Dermis microvascular lymphatic vessel endothelial cell (primary cell): ENCODE measurements at regions not wholly inside any gene's neighbourhood (a gene's known extent, or its start where the extent isn't known, plus 50 kb on each side); places are given as distances from the start of the nearest gene placed in this dataset.
"Not testable (repeated sequence)": the region's sequence is repeated elsewhere in the genome, so short reads cannot be mapped to it uniquely, and the experiment has no call there.

Experiments
- DNase-seq, 2 donors: peaks; one replicate each; pipeline versions ENCODE4 v3.0.0 to v3.0.0-alpha.2; 2010; ENCODE audit warnings: low read depth in 2 of 2

DNA sequence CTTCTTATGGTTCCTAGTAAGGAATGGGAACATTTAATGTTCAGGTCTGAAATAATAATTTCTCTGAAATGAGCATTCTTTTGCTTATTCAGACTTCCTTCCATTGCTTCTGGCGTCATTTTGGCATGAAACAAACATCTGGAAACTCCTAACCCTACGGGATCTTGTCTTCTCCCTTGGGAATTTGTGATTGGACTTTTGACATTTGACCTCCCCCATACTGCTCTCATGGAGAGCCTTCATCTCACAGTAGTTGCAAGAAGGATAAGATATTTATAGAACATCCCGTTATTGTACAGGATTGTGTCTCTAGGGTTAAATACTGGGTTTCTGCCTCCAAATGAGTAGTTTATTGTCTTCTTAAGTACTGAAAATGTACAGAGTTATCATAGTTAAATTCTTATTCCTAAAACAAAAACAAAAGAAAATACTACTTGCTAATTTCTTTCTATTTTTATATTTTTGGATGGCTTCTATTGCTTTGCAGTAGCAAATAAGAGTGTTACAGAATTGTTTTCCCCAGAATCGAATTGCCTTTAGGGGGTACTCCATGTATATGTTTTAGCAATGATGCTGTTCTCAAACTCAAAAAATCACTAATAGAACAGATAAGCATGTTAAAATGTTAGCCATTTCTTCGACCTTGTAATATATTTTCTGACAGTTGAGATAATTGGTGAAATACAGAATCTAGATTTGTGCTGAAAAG, 366.8 kb downstream of the DLEU7 start:
- no peak for DNase-seq

DNA sequence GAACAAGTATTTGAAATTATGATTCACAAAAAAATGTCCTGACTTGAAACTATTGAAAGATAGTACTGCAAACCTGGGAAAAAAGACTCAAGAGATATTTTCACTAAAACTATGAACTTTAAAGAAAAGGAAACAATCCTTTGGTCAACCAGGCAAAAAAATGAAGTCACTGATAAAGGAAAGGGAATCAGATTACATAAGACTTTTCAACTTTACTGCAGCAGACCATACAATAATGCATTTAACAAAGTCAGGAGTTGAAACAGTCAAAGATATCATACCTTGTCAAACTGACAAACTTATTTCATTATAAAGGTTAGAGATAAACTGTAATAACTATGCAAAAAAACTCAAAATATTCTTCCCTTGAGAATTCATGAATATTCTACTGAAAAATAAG, 361.6 kb downstream of the DLEU7 start:
- DNase-seq, result no peak

DNA sequence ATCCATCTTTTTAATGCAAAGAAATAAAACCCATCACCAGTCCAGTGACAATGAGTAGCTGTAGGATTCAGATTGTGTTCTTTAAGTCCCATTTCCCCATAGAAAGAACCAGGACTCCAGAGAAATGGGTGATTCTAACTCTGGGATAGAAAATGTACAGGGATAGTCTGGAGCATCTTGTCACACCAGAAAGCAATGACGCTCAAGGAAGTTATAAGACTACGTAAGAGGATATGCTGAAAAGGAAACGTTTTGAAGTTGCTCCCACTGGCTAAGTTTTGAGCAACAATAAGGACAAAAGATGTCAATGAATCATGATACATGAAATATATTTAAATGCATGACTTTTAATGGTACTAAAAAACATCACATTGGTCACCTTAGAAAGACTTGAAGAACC, 360.1 kb downstream of the DLEU7 start:
- DNase-seq, result no peak

DNA sequence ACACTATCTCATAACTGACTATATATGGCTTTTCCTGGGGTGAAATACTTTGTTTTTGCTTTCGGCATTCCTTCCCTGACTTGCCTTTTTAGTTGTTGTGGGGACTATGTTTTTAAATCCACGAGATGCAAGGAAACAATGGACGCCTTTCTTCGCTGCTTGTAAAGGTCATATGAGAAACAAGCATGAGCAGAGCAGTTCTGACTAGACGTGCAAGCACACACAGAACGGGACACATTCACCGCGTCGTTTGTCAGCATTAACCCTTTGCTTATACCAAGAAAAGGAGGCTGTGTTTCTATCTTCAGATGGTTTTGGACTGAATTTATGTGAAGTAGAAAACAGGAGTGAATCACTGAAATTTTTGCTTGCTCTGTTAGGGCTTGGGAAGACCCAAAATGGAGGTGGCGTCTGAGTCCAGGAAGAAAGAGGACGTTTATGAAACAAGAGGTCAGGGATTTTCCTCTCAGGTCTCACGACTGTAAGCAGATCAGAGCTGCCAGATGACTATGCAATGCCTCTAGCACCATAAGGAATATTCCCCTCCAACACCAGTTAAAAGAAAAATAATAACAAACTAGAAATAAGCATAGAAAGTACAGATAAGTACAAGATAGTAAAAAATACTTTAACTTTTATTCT, 358.9 kb downstream of the DLEU7 start:
- no peak for DNase-seq

DNA sequence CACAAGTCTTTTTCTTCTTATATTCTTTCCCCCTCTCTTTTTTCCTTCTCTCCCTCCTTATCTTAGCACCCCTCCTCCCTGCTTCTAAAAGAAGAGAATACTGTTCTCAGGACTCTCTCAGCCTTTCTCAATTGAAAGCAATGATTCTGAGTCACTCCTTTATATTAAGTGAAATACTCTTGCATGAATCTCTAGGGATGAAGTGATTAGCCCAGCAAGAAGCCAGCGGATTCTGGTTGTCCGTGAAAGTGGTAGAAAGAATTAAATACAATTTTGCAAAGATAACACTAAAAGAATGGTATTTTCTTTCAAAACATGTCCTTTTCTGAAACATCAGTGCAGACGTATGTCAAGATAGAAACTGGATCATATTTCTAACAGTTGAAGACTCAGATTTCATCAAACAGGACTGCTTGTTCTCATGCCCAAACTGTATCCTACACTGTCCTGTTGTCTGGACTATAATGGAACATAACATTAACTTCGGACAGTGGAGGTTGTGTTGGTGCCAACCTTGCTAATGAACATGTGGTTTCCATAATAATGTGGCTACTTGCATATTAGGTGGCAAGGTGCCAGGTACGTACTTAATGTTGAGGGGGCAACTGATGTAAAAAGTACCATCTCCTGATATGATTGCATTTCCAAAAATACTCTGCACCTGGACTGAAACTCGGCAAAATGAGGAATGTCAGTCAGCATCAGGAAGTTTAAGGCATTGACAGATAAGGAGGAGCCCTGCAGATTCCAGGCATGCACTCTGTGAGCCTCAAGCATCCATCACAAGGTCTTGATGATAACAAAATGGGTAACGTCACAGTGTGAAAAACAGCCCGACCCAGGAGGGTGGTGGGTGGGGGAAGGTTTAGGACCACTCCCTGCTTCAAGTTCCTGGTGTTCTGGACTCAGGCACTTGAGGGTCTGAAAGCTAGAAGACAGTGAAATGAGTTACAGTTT, 357.2 kb downstream of the DLEU7 start:
- no peak for DNase-seq

DNA sequence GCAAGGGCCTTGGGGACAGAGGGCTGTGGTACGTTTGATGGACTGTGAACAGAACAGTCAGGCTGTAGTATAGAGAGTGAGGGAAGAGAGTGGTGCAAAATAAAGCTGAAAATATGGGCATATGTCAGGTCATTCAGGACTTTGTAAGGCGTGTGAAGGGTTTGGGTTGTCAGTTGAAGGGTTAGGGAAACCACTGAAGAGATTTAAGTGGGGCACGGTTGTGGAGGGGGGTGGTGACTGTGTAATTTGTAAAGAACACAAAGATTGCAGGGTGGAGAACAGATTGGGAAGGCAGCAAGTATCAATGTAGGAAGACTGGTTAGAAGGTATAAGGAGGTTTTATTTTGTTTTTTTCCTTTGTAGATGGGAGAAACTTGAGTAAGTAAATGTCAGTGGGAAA, 349.8 kb downstream of the DLEU7 start:
- DNase-seq, result no peak

DNA sequence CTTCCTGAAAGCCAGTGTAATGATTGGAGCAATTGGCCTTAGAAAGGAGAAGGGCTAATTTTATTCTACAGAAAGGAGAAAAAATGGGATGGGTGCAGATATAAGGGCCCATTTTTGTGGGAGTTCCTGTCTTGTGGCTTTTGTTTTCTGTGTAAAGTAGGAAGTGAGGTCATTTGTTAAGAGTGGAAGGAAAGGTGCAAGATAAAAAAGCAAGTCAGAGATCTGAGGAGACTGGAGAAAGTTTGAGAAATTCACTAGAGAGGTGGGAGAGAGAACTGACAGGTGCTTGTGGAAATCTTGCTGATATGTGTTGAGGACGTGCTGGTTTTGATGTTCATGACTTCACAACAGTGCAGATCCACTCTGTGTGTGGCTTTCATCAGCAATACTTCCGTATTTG, 349.4 kb downstream of the DLEU7 start:
- no peak for DNase-seq

DNA sequence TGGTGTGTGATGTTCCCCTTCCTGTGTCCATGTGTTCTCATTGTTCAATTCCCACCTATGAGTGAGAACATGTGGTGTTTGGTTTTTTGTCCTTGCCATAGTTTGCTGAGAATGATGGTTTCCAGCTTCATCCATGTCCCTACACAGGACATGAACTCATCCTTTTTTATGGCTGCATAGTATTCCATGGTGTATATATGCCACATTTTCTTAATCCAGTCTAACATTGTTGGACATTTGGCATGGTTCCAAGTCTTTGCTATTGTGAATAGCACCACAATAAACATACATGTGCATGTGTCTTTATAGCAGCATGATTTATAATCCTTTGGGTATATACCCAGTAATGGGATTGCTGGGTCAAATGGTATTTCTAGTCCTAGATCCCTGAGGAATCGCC, 340.3 kb downstream of the DLEU7 start:
- not testable (repeated sequence) for DNase-seq

DNA sequence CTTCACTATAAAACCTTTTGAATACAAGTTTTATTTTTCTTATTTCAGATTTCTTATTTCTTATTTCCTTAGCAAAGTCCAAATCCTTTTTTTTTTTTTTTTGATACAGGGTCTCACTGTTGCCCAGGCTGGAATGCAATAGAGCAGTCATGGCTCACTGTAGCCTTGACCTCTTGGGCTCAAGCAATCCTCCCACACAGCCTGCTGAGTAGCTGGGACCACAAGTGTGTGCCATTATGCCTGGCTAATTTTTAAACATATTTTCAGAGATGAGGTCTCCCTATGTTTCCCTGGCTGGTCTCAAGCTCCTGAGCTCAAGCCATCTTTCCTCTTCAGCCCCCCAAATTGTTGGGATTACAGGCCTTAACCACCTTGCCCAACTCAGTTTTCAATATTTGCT, 334.3 kb downstream of the DLEU7 start:
- no peak for DNase-seq

DNA sequence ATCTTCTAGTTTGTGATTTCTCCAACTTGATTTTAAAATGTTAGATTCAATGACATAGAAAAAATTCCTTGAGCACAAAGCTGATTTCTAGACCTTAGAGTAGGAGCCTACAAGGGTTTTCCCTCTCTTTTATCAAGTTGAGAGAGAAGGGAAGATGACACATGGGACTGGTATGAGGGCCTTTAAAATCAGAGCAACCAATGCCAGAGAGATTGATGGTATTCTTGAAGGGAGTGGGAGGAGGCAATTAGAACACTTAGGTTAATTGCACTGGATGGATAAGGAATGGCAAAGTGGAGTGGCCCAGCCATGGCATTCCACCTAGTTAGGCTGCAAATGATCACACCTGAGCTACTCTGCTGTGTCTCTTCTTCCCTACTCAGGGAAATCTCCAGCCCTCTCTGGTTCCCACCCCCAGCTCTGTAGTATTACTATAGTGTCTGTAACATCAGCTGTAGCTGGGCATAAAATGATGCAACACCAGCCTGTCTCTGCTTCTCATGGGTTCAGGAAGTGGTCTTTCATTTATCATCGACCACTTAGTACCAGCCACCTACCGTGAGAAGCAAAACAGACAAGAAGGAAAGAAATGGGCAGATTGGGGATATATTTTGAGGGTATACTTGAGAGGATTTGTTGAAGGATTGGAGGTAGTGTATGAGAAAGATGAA, 333.6 kb downstream of the DLEU7 start:
- no peak for DNase-seq

DNA sequence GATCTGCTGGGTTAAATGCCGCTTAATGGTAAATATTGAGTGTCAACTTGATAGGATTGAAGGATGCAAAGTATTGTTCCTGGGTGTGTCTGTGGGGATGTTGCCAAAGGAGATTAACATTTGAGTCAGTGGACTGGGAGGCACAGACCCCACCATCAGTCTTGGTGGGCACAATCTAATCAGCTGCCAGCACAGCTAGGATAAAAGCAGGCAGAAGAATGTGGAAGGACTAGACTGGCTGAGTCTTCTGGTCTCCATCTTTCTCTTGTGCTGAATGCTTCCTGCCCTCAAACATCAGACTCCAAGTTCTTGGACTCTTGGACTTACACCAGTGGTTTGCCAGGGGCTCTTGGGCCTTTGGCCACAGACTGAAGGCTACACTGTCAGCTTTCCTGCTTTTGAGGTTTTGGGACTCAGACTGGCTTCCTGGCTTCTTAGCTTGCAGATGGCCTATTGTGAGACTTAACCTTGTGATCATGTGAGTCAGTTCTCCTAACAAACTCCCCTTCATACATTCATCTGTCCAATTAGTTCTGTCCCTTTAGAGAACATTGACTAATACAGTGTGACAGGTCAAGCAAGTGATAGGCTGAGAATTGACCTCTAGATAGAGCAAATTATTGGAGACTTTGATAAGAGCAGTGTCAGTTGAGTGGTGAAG, 332.5 kb downstream of the DLEU7 start:
- peak in 1 of 2 donors; percentile 16 for DNase-seq

DNA sequence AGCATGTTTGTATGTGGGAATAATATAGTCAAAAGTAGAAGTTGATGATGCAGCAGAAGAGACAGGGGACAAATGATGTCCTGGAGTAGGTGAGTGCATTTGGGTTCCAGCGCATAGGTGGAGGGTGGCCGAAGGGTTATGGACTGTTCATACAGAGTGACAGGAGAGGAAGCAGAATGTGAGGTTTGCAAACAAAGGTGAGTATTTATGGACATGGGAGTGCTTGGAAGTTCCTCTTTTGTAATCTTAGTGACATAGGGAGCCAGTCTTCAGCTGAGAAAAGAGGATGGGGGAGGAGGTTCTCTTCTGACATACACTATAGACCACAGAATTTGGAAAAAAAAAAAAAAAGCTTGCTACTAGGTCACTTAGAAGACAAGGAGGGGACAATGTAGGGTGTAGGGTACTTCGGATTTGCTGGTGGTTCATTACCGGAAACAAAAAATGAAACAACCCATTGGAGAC, 331.6 kb downstream of the DLEU7 start:
- DNase-seq, result no peak

DNA sequence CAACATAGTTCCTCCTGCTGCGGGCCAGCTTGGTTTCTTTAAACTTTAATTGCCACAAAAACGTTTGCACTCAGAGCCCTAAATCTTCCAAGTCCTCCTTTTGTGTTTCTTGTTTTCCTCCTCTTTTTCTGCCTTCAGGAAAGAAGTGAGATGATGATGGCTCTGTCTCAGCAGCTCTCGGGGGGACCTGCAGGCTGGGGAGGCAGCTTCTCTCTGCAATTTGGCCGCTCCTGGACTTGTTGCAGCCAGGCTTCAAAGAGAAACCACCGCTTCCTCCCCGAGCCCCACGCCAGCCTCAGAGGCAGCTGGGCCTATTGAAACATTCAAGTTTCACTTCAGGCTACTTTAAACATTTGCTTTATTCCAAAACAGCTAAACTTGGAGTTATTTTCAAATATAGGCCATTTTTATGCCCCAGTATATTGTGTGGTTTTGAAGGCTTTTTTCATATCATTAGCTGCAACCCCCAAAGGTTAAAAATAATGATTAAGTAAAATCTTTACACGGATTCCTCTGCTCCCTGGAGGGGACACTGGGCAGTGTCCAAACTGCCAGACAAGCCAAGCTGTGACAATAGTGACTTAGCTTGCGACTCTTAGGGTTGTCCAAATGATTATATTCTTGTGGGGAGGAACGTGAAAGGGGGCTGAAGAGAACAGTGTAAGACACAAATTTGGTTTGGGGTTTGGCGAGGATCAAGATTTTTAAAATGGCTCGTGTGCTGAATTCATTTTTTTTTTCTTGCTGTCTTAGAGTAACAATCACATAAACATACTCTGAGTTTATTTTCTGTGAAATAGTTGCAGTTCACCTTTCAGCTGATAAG, 330.8 kb downstream of the DLEU7 start:
- peak in 1 of 2 donors; percentile 50 for DNase-seq

DNA sequence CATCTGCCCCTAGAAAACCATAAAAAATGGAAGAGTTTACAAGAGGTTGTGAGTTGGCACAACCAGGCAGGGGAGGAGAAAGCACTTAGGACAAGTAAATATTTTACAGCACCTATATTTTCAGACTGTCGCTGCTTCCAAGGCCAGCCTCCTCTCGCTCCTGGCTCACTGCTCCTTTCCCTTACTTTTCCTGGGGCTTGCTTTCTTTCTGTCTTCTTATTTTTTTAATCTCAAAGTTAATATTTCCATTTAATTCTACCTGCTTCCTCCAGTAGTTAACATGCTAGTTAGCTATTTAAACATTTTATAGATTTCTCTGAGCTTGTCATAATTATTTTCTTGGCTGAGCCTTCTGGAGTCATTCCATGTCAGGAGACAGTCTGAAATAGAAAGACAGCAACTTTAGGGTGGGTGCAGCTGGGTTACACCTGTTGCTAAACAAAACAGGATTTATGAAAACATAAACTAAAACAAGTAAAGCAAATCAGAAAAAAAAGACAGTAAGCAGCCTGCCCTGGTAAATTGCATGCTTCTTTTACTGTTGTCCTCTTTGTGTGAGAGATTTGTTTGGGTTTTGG, 330.1 kb downstream of the DLEU7 start:
- no peak for DNase-seq

DNA sequence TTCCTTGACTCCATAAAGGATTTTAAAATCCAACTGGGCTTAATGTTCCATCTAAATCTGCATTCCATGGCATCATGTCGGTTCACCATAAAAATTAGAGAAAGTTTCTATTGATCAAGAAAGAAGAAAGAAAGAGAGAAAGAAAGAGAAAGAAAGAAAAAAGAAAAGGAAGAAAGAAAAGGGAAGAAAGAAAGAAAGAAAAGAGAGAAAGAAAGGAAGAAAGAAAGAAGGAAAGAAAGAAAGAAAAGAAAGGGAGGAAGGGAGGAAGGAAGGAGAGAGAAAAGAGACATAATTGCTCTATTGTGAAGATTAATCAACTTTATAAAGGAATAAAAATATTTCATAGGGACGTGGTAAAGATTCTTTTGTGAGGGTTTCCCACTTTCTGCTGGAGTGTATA, 329.2 kb downstream of the DLEU7 start:
- DNase-seq, result no peak

DNA sequence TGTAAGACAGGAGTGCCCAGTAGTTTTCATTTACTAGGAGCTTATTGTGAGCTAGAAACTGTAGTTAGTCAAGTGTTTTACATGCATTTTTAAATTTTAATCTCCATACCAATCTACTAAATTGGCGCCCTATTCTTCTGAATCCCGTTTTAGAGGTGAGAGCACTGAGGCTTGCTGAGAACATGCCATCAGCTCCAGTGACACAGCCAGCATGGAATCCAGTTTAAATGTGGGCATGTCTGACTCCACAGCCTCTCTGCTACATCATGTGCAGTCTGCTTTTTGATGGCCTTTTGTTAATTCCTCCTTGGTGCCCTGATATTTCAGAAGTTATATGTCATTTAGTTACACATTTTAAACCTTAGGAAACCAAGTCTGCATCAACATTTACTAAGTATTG, 325.4 kb downstream of the DLEU7 start:
- DNase-seq, result no peak

DNA sequence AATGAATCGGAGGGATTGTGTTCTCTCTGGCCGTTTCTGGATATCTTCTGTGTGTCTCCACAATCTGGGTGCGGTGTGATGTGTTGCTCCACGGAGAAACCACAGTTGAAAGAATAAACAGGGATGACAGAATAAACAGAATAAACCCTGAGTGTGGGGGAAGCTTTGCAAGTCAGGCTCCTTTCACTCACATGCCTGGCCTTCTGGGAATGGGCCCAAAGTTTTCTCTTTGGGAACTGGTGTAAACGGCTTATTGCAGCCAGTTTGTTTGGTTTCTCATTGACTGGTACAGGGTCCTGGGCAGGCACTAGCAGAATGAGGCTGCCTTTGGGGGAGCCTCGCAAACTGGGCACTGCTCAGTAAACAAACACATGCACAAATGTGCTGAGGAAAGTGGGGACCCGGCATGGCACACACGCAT, 324.7 kb downstream of the DLEU7 start:
- DNase-seq, result no peak

DNA sequence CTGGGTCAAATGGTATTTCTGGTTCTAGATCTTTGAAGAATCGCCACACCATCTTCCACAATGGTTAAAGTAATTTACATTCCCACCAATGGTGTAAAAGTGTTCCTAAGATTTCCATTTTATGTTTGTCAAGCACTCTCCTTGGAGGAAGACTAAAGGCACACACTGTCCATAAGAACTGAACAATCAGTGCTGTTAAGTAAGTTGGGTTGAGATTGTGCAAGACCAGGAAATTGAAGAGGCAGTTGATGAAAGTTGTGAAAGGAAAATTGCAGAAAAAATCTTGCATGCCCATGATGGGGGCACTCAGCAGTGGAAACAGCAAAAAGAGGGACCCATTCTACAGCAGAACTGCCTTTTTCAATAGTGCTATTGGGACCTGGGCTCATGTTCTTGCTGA, 323.6 kb downstream of the DLEU7 start:
- DNase-seq, result no peak

DNA sequence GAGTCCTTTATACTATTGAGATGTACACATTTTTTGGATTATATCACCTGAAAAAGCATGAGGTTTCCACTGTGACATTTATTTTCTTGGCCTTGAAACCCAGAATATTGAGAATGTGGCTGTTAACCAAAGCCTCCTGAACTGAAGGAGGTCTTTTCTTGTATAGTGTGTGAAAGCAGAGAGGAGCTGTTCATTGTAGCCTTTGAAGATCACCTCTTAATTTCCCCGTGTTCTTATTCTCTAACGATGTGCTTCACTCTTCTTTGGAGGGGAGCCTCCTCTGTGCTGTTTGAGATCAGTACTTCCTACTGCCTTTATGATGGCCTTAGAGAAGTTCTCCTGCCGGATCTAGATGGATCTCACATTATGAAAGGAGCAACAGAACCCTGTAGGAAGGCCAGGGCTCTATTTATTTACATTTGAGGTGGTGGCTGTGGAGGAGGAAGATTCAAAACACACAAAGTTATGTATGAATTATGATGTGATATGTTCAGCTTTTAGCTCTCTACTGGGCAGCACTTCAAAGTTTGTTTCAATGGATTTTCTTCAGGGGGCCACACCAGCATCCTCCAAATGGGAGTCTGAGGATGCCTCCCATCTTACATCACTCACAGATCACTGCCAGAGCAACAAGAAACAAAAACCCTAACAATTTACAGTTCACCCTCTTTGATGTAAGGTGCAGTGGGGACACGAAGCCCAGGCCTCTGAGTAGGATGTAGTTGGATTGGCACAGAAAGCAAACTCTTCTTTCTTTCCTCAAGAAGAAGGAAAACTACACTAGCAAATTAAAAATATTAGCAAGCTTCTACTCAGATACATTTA, 322.3 kb downstream of the DLEU7 start:
- DNase-seq, result no peak
